ENCODE measurements at regions not wholly inside any gene's neighbourhood (a gene's known extent, or its start where the extent isn't known, plus 50 kb on each side); places are given as distances from the start of the nearest gene placed in this dataset.

GRCh38 chr18:51724790-51725721 lies 527.6 kb upstream of the MEX3C start (continued):
- no peak for TF ChIP-seq KDM1A (IDR thresholded peaks at IDR 0.05; ENCODE audit: borderline replicate concordance)
- peak; percentile 72; the same call in 1 of the 2 replicates for TF ChIP-seq NBN (IDR thresholded peaks at IDR 0.05)
- 0 out of 2 replicates have a peak, but pooled peaks have one; percentile 62 for TF ChIP-seq GATAD2B (conservative IDR thresholded peaks at IDR 0.05; ENCODE audit: low read depth)
- peak; percentile 85 for TF ChIP-seq RELB (IDR thresholded peaks at IDR 0.05; ENCODE audit: low read depth)
- peak; percentile 69 for TF ChIP-seq ATF7 (IDR thresholded peaks at IDR 0.05; ENCODE audit: low read depth)
- peak; percentile 68 for TF ChIP-seq CUX1 (IDR thresholded peaks at IDR 0.05; ENCODE audit: insufficient replicate concordance, low read depth, low read length)
- 0 out of 2 replicates have a peak, but pooled peaks have one; percentile 34 for TF ChIP-seq CHD2 (IDR thresholded peaks at IDR 0.05; ENCODE audit: borderline replicate concordance, low read depth, low read length)
- no peak for TF ChIP-seq TCF3 (IDR thresholded peaks at IDR 0.05; ENCODE audit: borderline replicate concordance, insufficient read depth, low read depth, low read length)
- no peak for TF ChIP-seq KLF5 (IDR thresholded peaks at IDR 0.05; ENCODE audit: partially characterized antibody)
- TF ChIP-seq BMI1 (IDR thresholded peaks at IDR 0.05; ENCODE audit: borderline replicate concordance), result peak; percentile 53; the same call in 1 of the 2 replicates
- 0 out of 2 replicates have a peak, but pooled peaks have one; percentile 54 for TF ChIP-seq SMARCA5 (IDR thresholded peaks at IDR 0.05)
- TF ChIP-seq POLR2AphosphoS2 (IDR thresholded peaks at IDR 0.05; ENCODE audit: low read depth, low read length), result 0 out of 2 replicates have a peak, but pooled peaks have one; percentile 31
- peak; percentile 94 for TF ChIP-seq BCL11A (IDR thresholded peaks at IDR 0.05; ENCODE audit: low read depth, low read length)
- TF ChIP-seq POLR2AphosphoS5 (IDR thresholded peaks at IDR 0.05; ENCODE audit: low read length), result no peak
- peak; percentile 7 to 22; a peak in 1 of 4 replicates for TF ChIP-seq BHLHE40 (IDR thresholded peaks at IDR 0.05; ENCODE audit: borderline replicate concordance in 1 of 2, low read depth in 2 of 2, low read length in 1 of 2)
- no peak for TF ChIP-seq E2F8 (IDR thresholded peaks at IDR 0.05; ENCODE audit: low read depth, partially characterized antibody)
- peak; percentile 14 for TF ChIP-seq PBX3 (IDR thresholded peaks at IDR 0.05; ENCODE audit: insufficient replicate concordance, low read depth, low read length)

Measured in GM12878 (cell line).